Middle frontal gyrus (tissue), 1 donor: ENCODE measurements at regions not wholly inside any gene's neighbourhood (a gene's known extent, or its start where the extent isn't known, plus 50 kb on each side); places are given as distances from the start of the nearest gene placed in this dataset.
A peak's percentile ranks its signal among the peaks of the same experiment; 100 is the strongest.

Experiments used
- DNase-seq: peaks from one replicate; pipeline ENCODE4 v3.0.0-alpha.2; 2015; ENCODE audit warnings: low spot score; ENCODE audit errors: extremely low spot score

GRCh38 chr5:145708169-145708568 is 127.0 kb downstream of the PRELID2 start:
- DNase-seq: no peak

DNA sequence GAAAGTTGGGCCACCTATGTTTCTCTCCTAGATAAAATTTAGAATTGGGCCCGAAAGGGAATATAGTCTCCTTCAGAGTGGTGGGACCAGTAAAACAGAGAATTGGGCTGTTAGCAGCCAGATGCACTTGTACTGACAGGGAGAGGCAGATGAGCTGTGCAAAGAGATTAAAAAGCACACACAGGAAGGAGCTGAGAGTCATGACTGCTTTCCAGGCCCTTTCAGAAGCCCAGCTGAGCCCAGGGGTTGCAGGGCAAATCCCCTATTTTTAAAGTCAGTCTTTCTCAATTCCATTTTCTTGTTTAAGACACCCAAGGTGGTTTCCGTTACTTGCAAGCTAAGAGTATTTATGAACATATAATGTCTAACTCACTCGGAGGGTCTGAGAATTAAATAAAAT is 130.4 kb downstream of the PRELID2 start:
- DNase-seq: no peak

- DNase-seq: no peak
Observed at GRCh38 chr5:145703856-145704255, 131.3 kb downstream of the PRELID2 start.

GRCh38 chr5:145701404-145701803 is 133.7 kb downstream of the PRELID2 start:
- no peak for DNase-seq

DNA sequence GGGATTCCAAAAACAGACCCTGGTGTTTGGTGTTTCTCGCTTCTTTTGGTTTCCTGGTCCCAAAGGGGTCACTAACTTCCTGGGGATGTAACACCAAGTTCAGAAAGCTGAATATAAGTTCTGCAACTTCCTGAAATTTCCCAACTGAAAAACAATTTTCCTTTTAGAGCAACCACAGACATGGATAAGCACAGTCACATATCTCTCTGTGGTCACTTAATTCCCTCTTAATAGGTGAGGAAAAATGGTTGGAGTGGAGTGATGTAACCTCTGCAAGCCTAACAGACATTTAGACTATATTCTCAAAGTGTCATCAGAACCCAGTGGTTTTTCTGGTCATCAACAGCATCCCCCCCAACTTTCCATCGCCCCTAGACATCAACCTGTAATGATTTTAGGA is 135.3 kb downstream of the PRELID2 start:
- DNase-seq: no peak

GRCh38 chr5:145697251-145697990 is 137.7 kb downstream of the PRELID2 start:
- DNase-seq: no peak

GRCh38 chr5:145689235-145689634 is 145.9 kb downstream of the PRELID2 start:
- DNase-seq: no peak

DNA sequence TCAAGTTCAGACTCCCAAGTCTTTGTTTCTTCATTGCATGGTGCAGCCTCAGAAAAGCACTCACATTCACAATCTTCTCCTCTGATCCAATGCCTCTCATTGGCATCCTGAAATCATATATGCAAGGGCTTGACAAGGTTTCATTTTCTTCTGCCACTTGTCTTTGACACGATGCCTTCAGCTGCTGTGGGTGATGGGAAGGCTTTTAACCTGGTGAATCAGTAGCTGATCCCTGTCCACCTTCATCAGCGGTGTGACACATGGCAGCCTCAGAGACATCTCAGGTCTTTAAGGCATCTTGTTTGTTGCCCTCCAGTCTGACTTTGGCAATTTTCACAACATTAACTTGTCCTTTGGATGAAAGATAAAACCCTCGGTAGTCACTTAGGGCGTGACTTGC is 147.2 kb downstream of the PRELID2 start:
- no peak for DNase-seq

GRCh38 chr5:145685417-145685816 is 149.7 kb downstream of the PRELID2 start:
- no peak for DNase-seq

DNA sequence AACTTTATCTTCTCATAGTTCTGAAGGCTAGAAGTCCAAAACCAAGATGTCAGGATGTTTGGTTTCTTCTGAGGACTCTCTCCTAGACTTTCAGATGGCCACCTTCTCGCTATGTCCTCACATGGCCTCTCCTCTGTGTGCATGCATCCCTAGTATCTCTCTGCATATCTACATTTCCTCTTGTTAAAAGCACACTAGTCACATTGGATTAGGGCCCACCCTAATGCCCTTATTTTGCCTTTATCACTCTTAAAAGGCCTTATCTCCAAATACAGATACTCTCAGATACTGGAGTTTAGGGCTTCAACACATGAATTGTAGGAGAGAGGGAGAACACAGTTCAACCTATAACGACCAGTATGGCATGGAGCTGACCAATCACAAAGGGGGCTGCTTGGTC is 151.7 kb downstream of the PRELID2 start:
- DNase-seq: no peak

- DNase-seq: no peak
Observed at GRCh38 chr5:145682197-145682899, 152.8 kb downstream of the PRELID2 start.

GRCh38 chr5:145681686-145682085 is 153.5 kb downstream of the PRELID2 start:
- DNase-seq: peak; percentile 44

DNA sequence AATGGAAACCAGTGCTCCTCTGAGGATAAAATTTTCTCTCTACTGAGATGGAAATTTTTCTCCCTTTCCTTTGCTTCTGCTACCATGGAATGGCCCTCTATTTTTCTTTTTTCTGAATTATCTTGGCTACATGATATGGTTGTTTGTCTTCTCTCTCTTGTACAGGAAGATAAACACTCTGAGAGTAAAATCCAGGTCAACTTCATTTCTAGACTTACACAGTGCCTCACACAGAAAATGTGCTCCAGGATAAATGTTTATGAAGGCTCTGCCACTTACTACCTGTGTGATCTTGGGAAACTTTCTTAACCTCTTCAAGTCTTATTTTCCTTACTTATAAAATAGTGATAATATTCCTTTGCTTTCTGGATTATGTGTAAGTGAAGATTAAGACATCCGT is 153.9 kb downstream of the PRELID2 start:
- no peak for DNase-seq

GRCh38 chr5:145680767-145681166 is 154.4 kb downstream of the PRELID2 start:
- no peak for DNase-seq

GRCh38 chr5:145680169-145680568 is 155.0 kb downstream of the PRELID2 start:
- DNase-seq: no peak

GRCh38 chr5:145678255-145678654 is 156.9 kb downstream of the PRELID2 start:
- DNase-seq: no peak

DNA sequence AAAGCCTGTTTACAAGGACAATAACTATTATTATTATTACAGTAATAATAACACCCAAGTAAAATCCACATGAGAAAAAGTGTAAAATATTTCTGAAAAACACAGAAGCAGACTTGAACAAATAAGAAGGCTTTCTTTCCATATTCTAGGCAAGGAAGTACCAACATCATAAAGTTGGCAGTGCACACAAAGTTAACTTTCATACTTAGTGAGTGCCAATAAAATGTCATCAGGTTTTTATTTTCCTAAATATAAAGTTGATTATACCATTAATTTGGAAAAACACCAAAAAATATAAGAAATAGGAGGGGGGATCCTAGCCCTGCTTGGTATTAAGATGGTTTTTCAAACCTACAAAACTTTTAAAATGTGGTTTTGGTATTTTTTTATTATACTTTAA is 161.4 kb downstream of the PRELID2 start:
- DNase-seq: no peak

- DNase-seq: no peak
Observed at GRCh38 chr5:145668714-145669113, 166.4 kb downstream of the PRELID2 start.

DNA sequence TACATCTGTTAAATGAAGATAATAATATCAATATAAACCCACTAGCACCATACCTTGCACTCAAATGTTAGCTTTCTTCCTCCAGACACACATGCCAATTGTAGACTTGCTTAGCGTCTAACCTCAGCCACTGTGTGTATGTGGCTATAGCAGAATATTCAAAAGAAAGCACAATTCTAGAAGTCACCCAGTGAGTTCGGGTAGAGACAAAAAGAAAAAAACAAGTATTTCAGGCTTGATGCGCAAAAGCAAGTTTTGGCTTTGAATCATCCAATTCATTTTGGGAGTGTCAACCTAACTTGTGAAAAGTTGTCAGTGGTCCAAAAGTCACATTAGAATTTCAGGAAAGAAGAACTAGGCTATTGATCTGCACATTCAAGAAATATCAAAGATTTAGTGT is 167.4 kb downstream of the PRELID2 start:
- DNase-seq: no peak

DNA sequence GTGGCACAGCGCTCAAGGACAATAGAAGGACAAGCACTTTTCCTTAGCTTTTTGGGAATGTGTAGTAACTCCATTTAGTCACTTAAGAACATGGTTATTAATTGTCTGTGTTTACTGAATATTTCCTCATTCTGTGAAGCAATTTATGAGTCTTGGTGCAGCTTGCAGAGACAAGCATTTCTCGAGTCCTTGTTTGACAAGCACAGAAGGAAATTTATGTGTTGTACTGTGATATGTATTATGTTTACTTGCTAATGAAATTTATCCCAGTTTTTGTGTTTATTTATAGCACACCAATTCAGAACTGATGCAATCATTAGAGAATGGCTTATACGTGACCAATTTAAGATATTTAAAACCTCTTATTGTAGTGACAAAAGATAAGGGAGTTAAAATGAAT is 168.6 kb downstream of the PRELID2 start:
- DNase-seq: no peak

GRCh38 chr5:145661737-145662485 is 173.2 kb downstream of the PRELID2 start:
- no peak for DNase-seq

- DNase-seq: no peak
Observed at GRCh38 chr5:145660897-145661640, 174.1 kb downstream of the PRELID2 start.
